Upper lobe of right lung (tissue), 1 donor: ENCODE measurements at regions not wholly inside any gene's neighbourhood (a gene's known extent, or its start where the extent isn't known, plus 50 kb on each side); places are given as distances from the start of the nearest gene placed in this dataset.
"Not testable (repeated sequence)": the region's sequence is repeated elsewhere in the genome, so short reads cannot be mapped to it uniquely, and the experiment has no call there.

Experiments
- ATAC-seq: fragments of 200-7000 bp; cut with Tn5 transposase; one replicate; pipeline ENCODE4 v1.9.1; 2020; ENCODE audit warnings: mild to moderate bottlenecking, moderate library complexity
- DNase-seq: peaks from one replicate; pipeline ENCODE4 v3.0.0-alpha.2; 2020
- H3K27ac ChIP-seq: fragments of 200-600 bp; one replicate; pipeline ENCODE4 v1.8.0; 2022
- H3K27me3 ChIP-seq: fragments of 200-600 bp; one replicate; pipeline ENCODE4 v1.8.0; 2022; ENCODE audit warnings: mild to moderate bottlenecking
- H3K36me3 ChIP-seq: fragments of 200-600 bp; one replicate; pipeline ENCODE4 v1.8.0; 2022
- H3K4me1 ChIP-seq: fragments of 200-600 bp; one replicate; pipeline ENCODE4 v1.8.0; 2022
- H3K4me3 ChIP-seq: fragments of 200-600 bp; one replicate; pipeline ENCODE4 v1.8.0; 2022; ENCODE audit warnings: mild to moderate bottlenecking
- H3K9me3 ChIP-seq: fragments of 200-600 bp; one replicate; pipeline ENCODE4 v1.8.0; 2022
- CTCF ChIP-seq: fragments of 200-600 bp; IDR thresholded peaks from one replicate; pipeline ENCODE4 v1.8.0; 2022; ENCODE audit warnings: antibody characterized with exemption
- intact Hi-C: fragments of 100-400 bp; cut with DNase I; formaldehyde crosslinking; loops from one replicate; pipeline ENCODE4 v1.11.0; 2022
- donor health status: DM: no; HTN: yes; CAD: no; lungs with severe emphysema.

DNA sequence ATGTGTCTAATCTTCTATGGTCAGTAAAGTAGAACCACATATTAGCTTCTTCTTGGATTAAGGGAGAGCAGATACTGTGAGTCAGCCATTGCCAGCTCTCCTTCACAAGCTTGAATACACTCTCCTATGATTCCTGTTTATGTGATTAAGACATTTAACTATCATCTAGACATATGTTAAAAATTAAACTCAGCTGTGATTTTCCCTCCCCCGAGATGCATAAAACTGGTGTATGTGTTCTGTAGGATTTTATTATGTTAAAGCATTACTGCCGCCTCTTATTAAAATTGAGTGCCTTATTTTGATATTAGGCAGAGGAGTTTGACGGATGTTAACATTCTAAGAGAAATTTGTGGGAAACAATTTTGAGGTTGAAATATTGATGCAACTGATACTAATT, 114.6 kb downstream of the ACTBL2 start:
- Histone ChIP-seq H3K4me3 (no peak overlapping the region), H3K36me3 (no peaks in the 10 kb centered on the region), H3K27ac (no peak overlapping the region), H3K27me3 (no peaks in the 10 kb centered on the region), H3K9me3 (no peaks in the 10 kb centered on the region), H3K4me1 (no peaks in the 10 kb centered on the region)
- intact Hi-C loops: no loop called here
- DNase-seq: no peak
- TF ChIP-seq CTCF: no peak
- ATAC-seq: no peak

- DNase-seq: no peak
- TF ChIP-seq CTCF: no peak
- no peak overlapping the region for H3K27ac ChIP-seq
These were observed 115.9 kb downstream of the ACTBL2 start for GRCh38 chr5:57366744-57367143.

DNA sequence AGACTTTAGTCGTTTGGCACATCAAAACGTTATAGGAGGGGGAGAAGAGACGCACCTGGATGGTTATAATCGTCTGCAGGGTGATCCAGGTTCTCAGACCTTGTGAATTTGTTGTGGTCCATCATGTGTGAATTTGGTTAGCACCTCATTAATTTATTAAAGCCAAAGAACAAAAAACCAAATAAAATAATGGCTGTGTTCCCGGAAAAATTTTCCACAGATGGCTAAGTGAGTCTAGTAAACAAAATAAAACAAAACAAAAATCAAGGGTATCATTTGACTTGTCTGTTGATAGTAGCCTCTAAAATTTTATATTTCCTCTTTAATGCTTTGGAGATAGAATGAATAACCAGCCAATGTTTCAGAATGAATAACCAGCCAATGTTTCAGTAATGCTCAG, 119.7 kb downstream of the ACTBL2 start:
- H3K4me3 ChIP-seq: no peak overlapping the region
- DNase-seq: no peak
- intact Hi-C loops: no loop called here
- H3K9me3 ChIP-seq: no peaks in the 10 kb centered on the region
- no peaks in the 10 kb centered on the region for H3K4me1 ChIP-seq
- no peaks in the 10 kb centered on the region for H3K27me3 ChIP-seq
- no peak for TF ChIP-seq CTCF
- no peak overlapping the region for H3K27ac ChIP-seq
- no peak for ATAC-seq
- no peaks in the 10 kb centered on the region for H3K36me3 ChIP-seq

More at GRCh38 chr5:57366744-57367143, 115.9 kb downstream of the ACTBL2 start:
- Histone ChIP-seq H3K9me3 (no peaks in the 10 kb centered on the region), H3K27me3 (no peaks in the 10 kb centered on the region), H3K4me3 (no peak overlapping the region), H3K36me3 (no peaks in the 10 kb centered on the region), H3K4me1 (no peaks in the 10 kb centered on the region)
- ATAC-seq: no peak
- intact Hi-C loops: no loop called here

DNA sequence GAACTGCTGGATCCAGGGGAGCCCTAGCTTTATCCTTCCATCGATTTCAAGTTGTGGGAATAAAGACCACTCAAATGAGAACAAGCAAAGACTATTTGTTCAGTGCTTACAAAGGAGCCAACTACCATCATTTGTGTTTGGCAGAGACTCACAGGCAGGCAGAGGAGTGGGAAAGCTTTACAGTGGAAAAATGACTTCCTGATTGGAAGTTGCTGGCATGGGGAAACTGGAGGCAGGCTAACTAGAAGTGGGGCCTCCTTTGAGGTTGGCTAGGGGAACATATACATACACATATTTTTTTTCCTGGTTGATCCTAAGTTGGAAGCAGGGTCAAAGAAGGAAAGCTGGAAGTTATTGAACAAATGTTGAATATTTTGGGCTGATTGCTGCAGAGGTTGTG, 121.7 kb downstream of the ACTBL2 start:
- ATAC-seq: no peak
- Histone ChIP-seq H3K9me3 (no peaks in the 10 kb centered on the region), H3K4me3 (no peak overlapping the region), H3K27ac (no peak overlapping the region), H3K36me3 (no peaks in the 10 kb centered on the region), H3K27me3 (no peaks in the 10 kb centered on the region), H3K4me1 (no peaks in the 10 kb centered on the region)
- DNase-seq: no peak
- no peak for TF ChIP-seq CTCF
- intact Hi-C loops: no loop called here

GRCh38 chr5:57358796-57359592, 123.6 kb downstream of the ACTBL2 start:
- H3K36me3 ChIP-seq: no peaks in the 10 kb centered on the region
- no peak for DNase-seq
- intact Hi-C loops: no loop called here

GRCh38 chr5:57356850-57357249, 125.8 kb downstream of the ACTBL2 start:
- ATAC-seq, H3K4me1 ChIP-seq, H3K36me3 ChIP-seq, H3K9me3 ChIP-seq, DNase-seq, H3K4me3 ChIP-seq, intact Hi-C loops, H3K27ac ChIP-seq, H3K27me3 ChIP-seq: not testable (repeated sequence)

More at GRCh38 chr5:57358796-57359592, 123.6 kb downstream of the ACTBL2 start:
- Histone ChIP-seq H3K4me3 (no peak overlapping the region), H3K27me3 (no peaks in the 10 kb centered on the region), H3K9me3 (no peaks in the 10 kb centered on the region), H3K27ac (no peak overlapping the region), H3K4me1 (no peaks in the 10 kb centered on the region)
- ATAC-seq: no peak
- no peak for TF ChIP-seq CTCF
